ENCODE measurements at regions not wholly inside any gene's neighbourhood (a gene's known extent, or its start where the extent isn't known, plus 50 kb on each side); places are given as distances from the start of the nearest gene placed in this dataset.

DNA sequence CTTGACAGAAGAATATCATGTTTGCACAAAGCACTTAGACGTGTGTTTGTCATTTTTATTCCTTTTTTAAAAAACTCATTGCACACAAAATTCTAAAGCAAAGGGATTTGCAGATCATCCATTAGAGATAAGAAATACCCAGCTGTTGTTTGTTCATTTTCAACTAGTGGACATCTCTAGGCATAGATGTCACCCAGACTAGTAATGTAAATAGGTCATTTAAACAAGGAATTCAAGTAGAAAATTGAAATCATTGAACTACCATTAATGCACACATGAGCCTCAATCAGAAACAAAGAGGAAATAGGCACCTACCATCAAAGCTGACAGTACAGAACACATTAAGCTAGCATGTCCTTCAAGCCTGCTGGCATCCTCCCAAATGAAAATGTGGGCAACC, 107.3 kb downstream of the OR2K2 start:
- Histone ChIP-seq H3K9me3 (ENCODE audit: low read length) (no peaks in the 10 kb centered on the region), H3K36me3 (ENCODE audit: insufficient read depth, low read length) (no peaks in the 10 kb centered on the region), H3K4me3 (ENCODE audit: low read length) (no peak overlapping the region), H3F3A (ENCODE audit: insufficient read depth, low read length, poor library complexity, severe bottlenecking) (no peaks in the 10 kb centered on the region), H2AFZ (ENCODE audit: low read depth, low read length) (no peak overlapping the region), H3K4me2 (ENCODE audit: low read length) (no peak overlapping the region), H3K9ac (ENCODE audit: low read length) (no peak overlapping the region), H3K27ac (ENCODE audit: low read length) (no peak overlapping the region), H3K9me2 (ENCODE audit: insufficient read depth, low read length) (no peaks in the 10 kb centered on the region), H4K20me1 (ENCODE audit: insufficient read depth) (no peaks in the 10 kb centered on the region), H3K79me2 (replicated peaks; ENCODE audit: insufficient read depth, low read length) (no peaks in the 10 kb centered on the region), H3K27me3 (ENCODE audit: insufficient read depth, low read depth, low read length) (no peaks in the 10 kb centered on the region)
- TF ChIP-seq POLR2AphosphoS5 (IDR thresholded peaks at IDR 0.05) (no peak), TAF1 (IDR thresholded peaks at IDR 0.05; ENCODE audit: low read depth) (no peak), SMC3 (conservative IDR thresholded peaks at IDR 0.05; ENCODE audit: poor library complexity) (no peak), RAD21 (conservative IDR thresholded peaks at IDR 0.05) (no peak), EP300 (conservative IDR thresholded peaks at IDR 0.05; ENCODE audit: poor library complexity, severe bottlenecking) (no peak), EZH2 (IDR thresholded peaks at IDR 0.05; ENCODE audit: borderline replicate concordance, insufficient read depth, low read length, poor library complexity, severe bottlenecking) (no peak), MXI1 (conservative IDR thresholded peaks at IDR 0.05; ENCODE audit: poor library complexity, severe bottlenecking) (no peak)
- TF ChIP-seq, protein P1, sequence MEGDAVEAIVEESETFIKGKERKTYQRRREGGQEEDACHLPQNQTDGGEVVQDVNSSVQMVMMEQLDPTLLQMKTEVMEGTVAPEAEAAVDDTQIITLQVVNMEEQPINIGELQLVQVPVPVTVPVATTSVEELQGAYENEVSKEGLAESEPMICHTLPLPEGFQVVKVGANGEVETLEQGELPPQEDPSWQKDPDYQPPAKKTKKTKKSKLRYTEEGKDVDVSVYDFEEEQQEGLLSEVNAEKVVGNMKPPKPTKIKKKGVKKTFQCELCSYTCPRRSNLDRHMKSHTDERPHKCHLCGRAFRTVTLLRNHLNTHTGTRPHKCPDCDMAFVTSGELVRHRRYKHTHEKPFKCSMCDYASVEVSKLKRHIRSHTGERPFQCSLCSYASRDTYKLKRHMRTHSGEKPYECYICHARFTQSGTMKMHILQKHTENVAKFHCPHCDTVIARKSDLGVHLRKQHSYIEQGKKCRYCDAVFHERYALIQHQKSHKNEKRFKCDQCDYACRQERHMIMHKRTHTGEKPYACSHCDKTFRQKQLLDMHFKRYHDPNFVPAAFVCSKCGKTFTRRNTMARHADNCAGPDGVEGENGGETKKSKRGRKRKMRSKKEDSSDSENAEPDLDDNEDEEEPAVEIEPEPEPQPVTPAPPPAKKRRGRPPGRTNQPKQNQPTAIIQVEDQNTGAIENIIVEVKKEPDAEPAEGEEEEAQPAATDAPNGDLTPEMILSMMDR (IDR thresholded peaks at IDR 0.05; ENCODE audit: poor library complexity, severe bottlenecking) = no peak
- TF ChIP-seq, protein P2, sequence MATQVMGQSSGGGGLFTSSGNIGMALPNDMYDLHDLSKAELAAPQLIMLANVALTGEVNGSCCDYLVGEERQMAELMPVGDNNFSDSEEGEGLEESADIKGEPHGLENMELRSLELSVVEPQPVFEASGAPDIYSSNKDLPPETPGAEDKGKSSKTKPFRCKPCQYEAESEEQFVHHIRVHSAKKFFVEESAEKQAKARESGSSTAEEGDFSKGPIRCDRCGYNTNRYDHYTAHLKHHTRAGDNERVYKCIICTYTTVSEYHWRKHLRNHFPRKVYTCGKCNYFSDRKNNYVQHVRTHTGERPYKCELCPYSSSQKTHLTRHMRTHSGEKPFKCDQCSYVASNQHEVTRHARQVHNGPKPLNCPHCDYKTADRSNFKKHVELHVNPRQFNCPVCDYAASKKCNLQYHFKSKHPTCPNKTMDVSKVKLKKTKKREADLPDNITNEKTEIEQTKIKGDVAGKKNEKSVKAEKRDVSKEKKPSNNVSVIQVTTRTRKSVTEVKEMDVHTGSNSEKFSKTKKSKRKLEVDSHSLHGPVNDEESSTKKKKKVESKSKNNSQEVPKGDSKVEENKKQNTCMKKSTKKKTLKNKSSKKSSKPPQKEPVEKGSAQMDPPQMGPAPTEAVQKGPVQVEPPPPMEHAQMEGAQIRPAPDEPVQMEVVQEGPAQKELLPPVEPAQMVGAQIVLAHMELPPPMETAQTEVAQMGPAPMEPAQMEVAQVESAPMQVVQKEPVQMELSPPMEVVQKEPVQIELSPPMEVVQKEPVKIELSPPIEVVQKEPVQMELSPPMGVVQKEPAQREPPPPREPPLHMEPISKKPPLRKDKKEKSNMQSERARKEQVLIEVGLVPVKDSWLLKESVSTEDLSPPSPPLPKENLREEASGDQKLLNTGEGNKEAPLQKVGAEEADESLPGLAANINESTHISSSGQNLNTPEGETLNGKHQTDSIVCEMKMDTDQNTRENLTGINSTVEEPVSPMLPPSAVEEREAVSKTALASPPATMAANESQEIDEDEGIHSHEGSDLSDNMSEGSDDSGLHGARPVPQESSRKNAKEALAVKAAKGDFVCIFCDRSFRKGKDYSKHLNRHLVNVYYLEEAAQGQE (IDR thresholded peaks at IDR 0.05; ENCODE audit: borderline replicate concordance) = no peak

DNA sequence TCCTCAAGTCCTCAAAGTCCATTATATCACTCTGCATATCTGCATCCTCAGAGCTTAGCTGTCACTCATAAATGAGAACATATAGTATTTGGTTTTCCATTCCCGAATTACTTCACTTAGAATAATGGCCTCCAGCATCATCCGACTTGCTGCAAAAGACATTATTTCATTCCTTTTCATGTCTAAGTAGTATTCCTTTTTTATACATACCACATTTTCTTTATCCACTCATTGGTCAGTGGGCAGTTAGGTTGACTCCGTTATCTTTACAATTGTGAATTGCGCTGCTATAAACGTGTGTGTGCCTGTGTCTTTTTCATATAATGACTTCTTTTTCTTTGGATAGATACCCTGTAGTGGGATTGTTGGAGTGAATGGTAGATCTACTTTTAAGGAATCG, 117.2 kb downstream of the OR2K2 start:
- H3K27me3 ChIP-seq (ENCODE audit: insufficient read depth, low read depth, low read length) = no peaks in the 10 kb centered on the region
- H3K4me3 ChIP-seq (ENCODE audit: low read length) = no peak overlapping the region
- no peaks in the 10 kb centered on the region for H3K79me2 ChIP-seq (replicated peaks; ENCODE audit: insufficient read depth, low read length)
- TF ChIP-seq SMC3 (conservative IDR thresholded peaks at IDR 0.05; ENCODE audit: poor library complexity) (no peak), RAD21 (conservative IDR thresholded peaks at IDR 0.05) (no peak), TAF1 (IDR thresholded peaks at IDR 0.05; ENCODE audit: low read depth) (no peak), MXI1 (conservative IDR thresholded peaks at IDR 0.05; ENCODE audit: poor library complexity, severe bottlenecking) (no peak), POLR2AphosphoS5 (IDR thresholded peaks at IDR 0.05) (no peak), EZH2 (IDR thresholded peaks at IDR 0.05; ENCODE audit: borderline replicate concordance, insufficient read depth, low read length, poor library complexity, severe bottlenecking) (no peak), EP300 (conservative IDR thresholded peaks at IDR 0.05; ENCODE audit: poor library complexity, severe bottlenecking) (no peak)
- TF ChIP-seq, protein P2 (IDR thresholded peaks at IDR 0.05; ENCODE audit: borderline replicate concordance) = no peak
- TF ChIP-seq, protein P1 (IDR thresholded peaks at IDR 0.05; ENCODE audit: poor library complexity, severe bottlenecking) = no peak
- H2AFZ ChIP-seq (ENCODE audit: low read depth, low read length) = no peak overlapping the region
- H4K20me1 ChIP-seq (ENCODE audit: insufficient read depth) = no peaks in the 10 kb centered on the region
- no peaks in the 10 kb centered on the region for H3K36me3 ChIP-seq (ENCODE audit: insufficient read depth, low read length)
- no peaks in the 10 kb centered on the region for H3K9me3 ChIP-seq (ENCODE audit: low read length)
- no peak overlapping the region for H3K27ac ChIP-seq (ENCODE audit: low read length)
- H3K9me2 ChIP-seq (ENCODE audit: insufficient read depth, low read length) = no peaks in the 10 kb centered on the region
- no peaks in the 10 kb centered on the region for H3F3A ChIP-seq (ENCODE audit: insufficient read depth, low read length, poor library complexity, severe bottlenecking)
- H3K9ac ChIP-seq (ENCODE audit: low read length) = no peak overlapping the region
- H3K4me2 ChIP-seq (ENCODE audit: low read length) = no peak overlapping the region

All from neural cell (in vitro differentiated cells).